ENCODE measurements at regions not wholly inside any gene's neighbourhood (a gene's known extent, or its start where the extent isn't known, plus 50 kb on each side); places are given as distances from the start of the nearest gene placed in this dataset.
"Not testable (repeated sequence)": the region's sequence is repeated elsewhere in the genome, so short reads cannot be mapped to it uniquely, and the experiment has no call there.

DNA sequence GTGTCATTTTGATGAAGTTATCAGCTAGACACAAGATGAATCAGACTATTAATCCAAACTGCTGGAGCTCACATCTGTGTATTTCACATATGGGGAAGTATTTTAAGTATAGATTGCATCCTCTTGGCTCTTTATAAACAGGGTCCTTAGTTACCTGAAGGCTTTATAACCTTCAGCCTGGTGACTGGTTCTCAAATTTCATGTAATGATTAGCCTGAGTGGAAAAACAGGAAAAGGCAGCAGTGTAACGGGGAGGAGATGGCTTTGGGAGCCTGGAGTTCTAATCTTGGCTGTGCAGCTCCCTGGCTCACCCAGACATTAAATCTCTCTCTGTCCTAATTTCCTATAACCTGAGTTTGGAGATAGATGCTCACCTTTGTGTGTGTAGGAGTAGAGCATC is 103.8 kb upstream of the HPF1 start:
- ChIA-PET POLR2A (no interaction called here), CTCF (no interaction called here)
- Mint-ChIP-seq H3K27me3 (peaks cover 8% of the 10 kb centered on the region), H3K4me1 (no peaks in the 10 kb centered on the region), H3K9me3 (no peaks in the 10 kb centered on the region), H3K4me3 (no peak overlapping the region), H3K36me3 (ENCODE audit: low read depth) (no peaks in the 10 kb centered on the region), H3K27ac (no peak overlapping the region)
- no peak for DNase-seq

DNA sequence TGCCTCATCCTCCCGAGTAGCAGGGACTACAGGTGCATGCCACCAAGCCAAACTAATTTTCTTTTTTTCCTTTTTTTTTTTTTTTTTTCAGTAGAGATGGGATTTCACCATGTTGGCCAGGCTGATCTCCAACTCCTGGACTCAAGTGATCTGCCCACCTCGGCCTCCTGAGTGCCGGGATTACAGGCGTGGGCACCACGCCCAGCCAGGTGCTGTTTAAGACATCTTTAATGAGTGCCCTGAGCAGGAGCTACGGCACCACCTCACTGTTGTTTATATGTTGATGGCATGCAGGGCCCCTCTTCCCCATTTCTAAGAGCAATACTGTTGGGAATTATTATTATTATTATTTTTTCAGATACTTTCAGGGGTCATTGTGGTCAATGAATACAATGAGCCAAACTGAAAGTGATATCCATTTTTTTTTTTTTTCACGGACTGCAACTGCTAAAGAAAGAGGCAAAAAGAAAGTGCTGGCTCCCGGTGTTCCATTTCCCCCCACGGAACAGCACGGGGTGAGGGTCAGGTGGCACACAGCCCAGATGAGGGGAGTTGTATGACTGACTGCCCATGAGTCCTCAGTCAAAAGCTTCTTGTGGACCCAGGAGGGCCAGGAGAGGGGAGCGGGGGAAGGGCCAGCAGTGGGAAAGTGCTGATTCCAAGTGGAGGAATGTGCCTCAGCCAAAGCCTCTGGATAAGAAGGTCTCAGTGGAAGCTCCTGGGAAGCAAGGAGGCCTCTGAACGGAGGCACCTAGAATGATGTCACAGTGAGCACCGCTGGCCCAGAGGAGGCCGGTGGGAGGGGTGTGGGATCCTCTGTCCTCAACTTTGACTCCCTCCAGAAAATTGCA is 101.8 kb upstream of the HPF1 start:
- Mint-ChIP-seq H3K27me3 (peaks cover 12% of the 10 kb centered on the region), H3K36me3 (ENCODE audit: low read depth) (no peaks in the 10 kb centered on the region), H3K4me3 (no peak overlapping the region), H3K9me3 (no peaks in the 10 kb centered on the region), H3K4me1 (no peaks in the 10 kb centered on the region), H3K27ac (no peak overlapping the region)
- ChIA-PET POLR2A (no interaction called here), CTCF (interaction anchor here (0.6 kb wide), 1 partner anchor 185 kb away, joined by 3 read pairs; no protein-coding TSS in a partner anchor)
- DNase-seq = no peak

DNA sequence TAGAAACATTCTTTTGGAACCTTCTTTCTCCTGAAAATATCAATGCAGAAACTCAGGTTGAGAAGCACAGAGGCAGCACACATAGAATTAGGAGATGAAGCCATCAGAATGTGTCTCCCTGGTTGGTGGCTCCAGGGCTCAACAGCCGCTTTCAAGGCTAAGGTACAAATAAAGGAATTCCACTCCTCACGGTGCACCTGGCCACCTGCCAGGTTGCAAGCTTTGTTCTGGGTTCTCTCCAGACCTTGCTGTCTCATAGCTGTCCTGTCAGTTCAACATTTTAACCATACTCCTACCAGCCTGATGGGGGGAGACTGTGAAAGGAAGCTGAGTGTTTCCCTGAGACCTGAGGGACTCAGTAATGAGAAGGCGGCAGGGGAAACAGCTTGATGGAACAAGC is 96.3 kb upstream of the HPF1 start:
- Mint-ChIP-seq H3K27me3 (peaks cover 7% of the 10 kb centered on the region), H3K27ac (no peak overlapping the region), H3K9me3 (no peaks in the 10 kb centered on the region), H3K36me3 (ENCODE audit: low read depth) (no peaks in the 10 kb centered on the region), H3K4me1 (no peaks in the 10 kb centered on the region), H3K4me3 (no peak overlapping the region)
- no peak for DNase-seq
- ChIA-PET CTCF (no interaction called here), POLR2A (no interaction called here)

DNA sequence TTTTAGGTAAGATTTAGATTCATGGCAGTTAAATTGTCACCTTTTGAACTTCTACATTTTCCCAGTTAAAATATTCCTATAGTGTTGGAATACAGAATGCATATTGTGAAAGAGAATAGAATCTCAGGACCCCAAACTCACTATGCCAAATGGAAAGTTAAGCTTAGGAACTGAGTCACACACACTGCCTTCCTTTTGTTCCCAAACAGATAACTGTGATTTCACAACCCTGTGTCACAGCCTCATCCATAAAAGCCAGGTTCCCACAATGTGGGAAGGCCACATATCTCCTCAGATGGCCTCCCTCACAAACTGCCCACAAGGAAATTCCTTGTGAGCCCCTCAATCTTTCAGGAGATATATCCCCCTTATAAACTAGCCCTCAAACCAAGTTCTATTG is 94.7 kb upstream of the HPF1 start:
- Mint-ChIP-seq H3K4me1 (no peaks in the 10 kb centered on the region), H3K9me3 (no peaks in the 10 kb centered on the region), H3K27ac (no peak overlapping the region), H3K4me3 (no peak overlapping the region), H3K36me3 (ENCODE audit: low read depth) (no peaks in the 10 kb centered on the region), H3K27me3 (peaks cover 7% of the 10 kb centered on the region)
- DNase-seq = no peak
- POLR2A ChIA-PET = no interaction called here
- CTCF ChIA-PET = no interaction called here

DNA sequence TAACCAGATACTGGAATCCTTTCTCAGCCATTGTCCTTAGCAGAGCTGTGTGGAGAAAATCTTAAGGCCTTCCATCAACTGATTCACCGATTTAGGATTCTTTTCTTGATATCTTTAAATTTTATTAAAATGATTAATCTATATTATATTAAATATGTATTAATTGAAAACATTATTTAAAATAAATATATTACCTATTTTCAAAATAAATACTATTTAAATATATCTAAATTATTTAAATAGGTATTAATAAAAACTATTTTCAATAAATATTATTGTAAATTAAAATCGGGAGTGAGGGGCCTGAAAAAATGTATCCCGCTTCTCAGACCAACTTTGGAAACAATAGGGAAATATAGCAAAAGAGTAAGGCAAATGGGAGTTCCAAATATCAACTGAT is 94.0 kb upstream of the HPF1 start:
- no peak overlapping the region for H3K4me3 Mint-ChIP-seq
- ChIA-PET POLR2A (no interaction called here), CTCF (no interaction called here)
- no peaks in the 10 kb centered on the region for H3K9me3 Mint-ChIP-seq
- H3K27ac Mint-ChIP-seq = no peak overlapping the region
- no peaks in the 10 kb centered on the region for H3K4me1 Mint-ChIP-seq
- no peaks in the 10 kb centered on the region for H3K36me3 Mint-ChIP-seq (ENCODE audit: low read depth)
- DNase-seq = no peak
- H3K27me3 Mint-ChIP-seq = peaks cover 6% of the 10 kb centered on the region

DNA sequence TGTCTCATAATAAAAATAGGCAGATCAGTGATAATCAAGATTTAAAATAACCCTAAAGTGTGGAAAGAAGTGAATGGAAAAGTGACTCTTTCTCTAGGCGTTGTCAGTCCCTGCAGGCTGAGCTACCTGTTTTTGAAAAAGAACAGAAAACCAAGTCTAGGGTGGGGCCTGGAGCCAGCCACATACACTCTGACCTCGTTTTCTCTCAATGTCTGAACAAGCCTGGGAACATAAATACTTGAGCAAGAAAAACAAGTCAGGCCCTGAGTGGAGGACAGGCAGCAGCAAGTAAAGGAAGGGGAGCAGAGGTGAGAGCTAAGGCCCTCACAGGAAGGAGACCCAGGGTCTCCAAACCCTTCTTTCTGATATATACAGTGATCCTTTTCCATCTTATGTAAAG is 91.7 kb upstream of the HPF1 start:
- H3K36me3 Mint-ChIP-seq (ENCODE audit: low read depth) = no peaks in the 10 kb centered on the region
- H3K9me3 Mint-ChIP-seq = no peaks in the 10 kb centered on the region
- CTCF ChIA-PET = interaction anchor here (0.6 to 0.9 kb wide), 2 partner anchors 56 to 1039 kb away, joined by 3 to 4 read pairs; no protein-coding TSS in a partner anchor
- DNase-seq = no peak
- no peak overlapping the region for H3K27ac Mint-ChIP-seq
- POLR2A ChIA-PET = no interaction called here
- no peak overlapping the region for H3K4me3 Mint-ChIP-seq
- H3K4me1 Mint-ChIP-seq = no peaks in the 10 kb centered on the region
- H3K27me3 Mint-ChIP-seq = no peaks in the 10 kb centered on the region

DNA sequence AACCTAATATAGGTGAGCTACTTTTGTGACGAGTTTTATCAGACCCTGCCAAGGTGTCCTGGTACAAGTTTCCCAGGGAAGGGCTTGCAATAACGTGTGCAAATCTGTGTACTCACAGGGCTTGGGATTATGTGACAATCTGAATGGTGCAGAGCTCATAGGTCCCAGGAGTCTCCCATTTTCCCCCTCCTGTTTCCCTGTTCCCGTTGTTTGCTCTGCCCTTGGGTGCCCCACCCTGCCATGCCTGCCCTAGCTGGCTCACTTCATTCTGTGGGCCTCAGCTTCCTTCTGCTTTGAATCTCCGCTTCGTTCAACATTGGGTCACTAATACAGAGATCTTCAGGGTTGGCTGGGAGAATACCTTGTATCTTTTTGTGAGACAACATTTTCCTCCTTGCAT is 90.3 kb upstream of the HPF1 start:
- no peak for DNase-seq
- Mint-ChIP-seq H3K36me3 (ENCODE audit: low read depth) (no peaks in the 10 kb centered on the region), H3K4me3 (no peak overlapping the region), H3K27ac (no peak overlapping the region), H3K27me3 (no peaks in the 10 kb centered on the region), H3K9me3 (no peaks in the 10 kb centered on the region), H3K4me1 (no peaks in the 10 kb centered on the region)
- ChIA-PET POLR2A (no interaction called here), CTCF (no interaction called here)

DNA sequence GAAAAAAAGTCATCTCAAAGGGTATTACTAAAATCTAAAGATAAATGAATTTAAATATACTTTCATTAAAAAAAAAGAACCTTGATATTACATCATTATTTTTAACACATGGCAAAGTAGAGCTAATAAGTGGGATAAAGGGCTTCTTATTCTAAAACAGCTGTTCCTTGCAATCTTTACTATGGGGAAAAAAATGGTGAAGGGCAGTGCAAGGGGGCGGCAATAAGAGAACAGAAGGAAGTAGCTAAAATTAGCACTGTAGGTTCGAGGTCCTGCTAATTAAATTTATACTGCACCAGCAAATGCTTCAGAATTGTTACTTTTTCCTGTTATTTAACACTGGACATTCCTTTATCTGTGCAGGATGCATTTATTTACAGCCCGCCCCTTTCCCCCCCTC is 89.4 kb upstream of the HPF1 start:
- ChIA-PET CTCF (no interaction called here), POLR2A (no interaction called here)
- no peak overlapping the region for H3K4me3 Mint-ChIP-seq
- H3K27me3 Mint-ChIP-seq = no peaks in the 10 kb centered on the region
- DNase-seq = no peak
- H3K27ac Mint-ChIP-seq = no peak overlapping the region
- H3K4me1 Mint-ChIP-seq = no peaks in the 10 kb centered on the region
- H3K36me3 Mint-ChIP-seq (ENCODE audit: low read depth) = no peaks in the 10 kb centered on the region
- no peaks in the 10 kb centered on the region for H3K9me3 Mint-ChIP-seq

DNA sequence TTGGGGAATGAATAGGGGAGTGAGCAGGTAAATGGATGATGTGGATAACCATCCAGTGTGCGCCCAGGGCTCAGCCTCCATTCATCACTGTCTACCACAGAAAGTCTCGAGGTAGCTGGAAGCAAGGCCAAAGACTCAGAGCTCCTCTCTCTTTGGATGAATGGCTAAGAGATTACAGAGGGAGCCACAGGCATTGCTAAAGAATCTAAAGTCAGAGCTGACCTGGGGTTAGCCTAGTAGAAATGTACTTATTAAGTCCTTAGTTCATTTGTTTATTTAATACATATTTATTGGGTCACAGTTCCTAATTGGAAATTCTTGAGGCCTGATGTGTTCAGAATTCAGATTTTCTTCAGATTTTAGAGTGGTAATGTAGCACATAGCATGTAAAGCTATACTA is 88.7 kb upstream of the HPF1 start:
- POLR2A ChIA-PET = no interaction called here
- H3K27me3 Mint-ChIP-seq = no peaks in the 10 kb centered on the region
- H3K4me3 Mint-ChIP-seq = no peak overlapping the region
- H3K36me3 Mint-ChIP-seq (ENCODE audit: low read depth) = no peaks in the 10 kb centered on the region
- DNase-seq = no peak
- H3K4me1 Mint-ChIP-seq = no peaks in the 10 kb centered on the region
- CTCF ChIA-PET = no interaction called here
- no peaks in the 10 kb centered on the region for H3K9me3 Mint-ChIP-seq
- H3K27ac Mint-ChIP-seq = no peak overlapping the region

DNA sequence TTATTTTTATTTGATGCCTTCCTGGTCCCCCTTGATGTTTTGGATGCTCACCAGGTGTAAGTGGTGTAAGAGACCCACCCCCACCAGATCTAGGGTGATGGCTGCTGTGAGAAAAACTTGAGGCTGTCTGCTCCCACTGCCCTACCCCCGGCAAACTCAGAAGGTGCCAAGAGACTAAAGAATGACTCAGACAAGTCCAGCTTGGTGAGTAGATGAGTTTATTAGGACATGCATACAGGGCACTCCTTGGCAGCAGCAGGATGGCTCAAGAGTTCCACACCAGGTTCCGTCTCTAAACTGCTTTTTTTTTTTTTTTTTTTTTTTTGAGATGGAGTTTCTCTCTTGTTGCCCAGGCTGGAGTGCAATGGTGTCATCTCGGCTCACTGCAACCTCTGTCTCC is 84.0 kb upstream of the HPF1 start:
- Mint-ChIP-seq H3K9me3 (peaks cover 3% of the 10 kb centered on the region), H3K4me1 (no peaks in the 10 kb centered on the region), H3K27ac (no peak overlapping the region), H3K4me3 (no peak overlapping the region), H3K27me3 (peaks cover 2% of the 10 kb centered on the region), H3K36me3 (ENCODE audit: low read depth) (no peaks in the 10 kb centered on the region)
- CTCF ChIA-PET = no interaction called here
- POLR2A ChIA-PET = no interaction called here
- DNase-seq = no peak

DNA sequence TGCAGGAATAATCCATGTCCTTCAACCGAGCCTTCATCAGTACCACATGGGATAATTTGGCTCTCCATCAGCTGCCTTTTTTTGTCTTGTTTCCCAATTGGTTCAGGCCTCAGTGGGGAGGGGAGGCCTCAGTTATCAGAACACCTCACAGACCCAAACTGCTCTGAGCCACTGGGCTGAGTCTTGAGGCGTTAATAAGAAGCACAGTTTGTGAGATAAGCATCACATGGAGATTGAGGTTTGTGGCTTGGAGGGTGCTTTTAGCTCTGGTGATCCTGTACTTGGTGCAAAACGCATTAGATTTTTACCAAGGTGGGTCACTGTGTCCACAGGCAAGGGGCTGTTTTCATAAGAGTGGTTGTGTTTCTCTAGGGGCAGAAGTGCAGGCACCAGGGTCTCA is 82.8 kb upstream of the HPF1 start:
- CTCF ChIA-PET = no interaction called here
- no peak for DNase-seq

DNA sequence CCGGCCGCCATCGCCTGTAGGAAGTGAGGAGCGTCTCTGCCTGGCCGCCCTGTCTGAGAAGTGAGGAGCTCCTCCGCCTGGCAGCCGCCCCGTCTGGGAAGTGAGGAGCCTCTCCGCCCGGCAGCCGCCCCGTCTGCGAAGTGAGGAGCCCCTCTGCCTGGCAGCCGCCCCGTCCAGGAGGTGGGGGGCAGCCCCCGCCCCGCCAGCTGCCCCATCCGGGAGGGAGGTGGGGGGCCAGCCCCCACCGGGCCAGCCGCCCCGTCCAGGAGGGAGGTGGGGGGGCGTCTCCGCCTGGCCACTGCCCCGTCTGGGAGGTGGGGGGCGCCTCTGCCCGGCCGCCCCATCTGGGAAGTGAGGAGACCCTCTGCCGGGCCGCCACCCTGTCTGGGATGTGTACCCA is 70.6 kb upstream of the HPF1 start:
- POLR2A ChIA-PET; H3K4me1 Mint-ChIP-seq; H3K9me3 Mint-ChIP-seq; H3K27ac Mint-ChIP-seq; H3K36me3 Mint-ChIP-seq (ENCODE audit: low read depth); CTCF ChIA-PET; DNase-seq; H3K4me3 Mint-ChIP-seq: not testable (repeated sequence)
- peaks cover 10% of the 10 kb centered on the region for H3K27me3 Mint-ChIP-seq

More for the DNA sequence above, 82.8 kb upstream of the HPF1 start:
- Mint-ChIP-seq H3K4me3 (no peak overlapping the region), H3K4me1 (no peaks in the 10 kb centered on the region), H3K9me3 (peaks cover 3% of the 10 kb centered on the region), H3K27me3 (peaks cover 2% of the 10 kb centered on the region), H3K36me3 (ENCODE audit: low read depth) (no peaks in the 10 kb centered on the region), H3K27ac (no peak overlapping the region)
- POLR2A ChIA-PET = no interaction called here

DNA sequence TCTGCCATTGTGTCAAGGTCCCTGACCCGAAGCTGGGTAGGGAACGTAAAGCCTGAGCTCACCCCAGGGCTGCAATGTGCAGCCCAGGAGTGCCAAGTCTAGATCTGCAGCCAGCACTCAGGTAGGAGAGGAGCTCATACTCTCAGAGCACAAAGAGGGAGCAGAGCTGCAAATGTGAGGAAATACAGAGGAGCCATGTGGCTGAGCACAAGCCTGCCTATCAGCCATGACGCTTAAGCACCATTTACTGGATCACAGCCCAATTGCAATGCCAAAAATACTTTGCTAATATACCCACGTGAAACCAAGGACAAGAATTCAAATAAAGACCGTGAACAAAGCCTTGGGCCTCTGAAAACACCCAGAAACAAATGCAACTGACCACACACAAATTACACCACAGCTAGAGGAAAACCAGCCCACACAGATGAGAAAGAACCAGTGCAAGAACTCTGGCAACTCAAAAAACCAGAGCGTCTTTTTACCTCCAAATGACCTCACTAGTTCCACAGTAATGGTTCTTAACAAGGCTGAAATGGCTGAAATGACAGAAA is 69.0 kb upstream of the HPF1 start:
- Mint-ChIP-seq H3K36me3 (ENCODE audit: low read depth) (no peaks in the 10 kb centered on the region), H3K27me3 (peaks cover 10% of the 10 kb centered on the region), H3K4me1 (peaks cover 11% of the 10 kb centered on the region), H3K4me3 (no peak overlapping the region), H3K27ac (no peak overlapping the region), H3K9me3 (peaks cover 3% of the 10 kb centered on the region)
- ChIA-PET POLR2A (no interaction called here), CTCF (no interaction called here)
- DNase-seq = no peak

DNA sequence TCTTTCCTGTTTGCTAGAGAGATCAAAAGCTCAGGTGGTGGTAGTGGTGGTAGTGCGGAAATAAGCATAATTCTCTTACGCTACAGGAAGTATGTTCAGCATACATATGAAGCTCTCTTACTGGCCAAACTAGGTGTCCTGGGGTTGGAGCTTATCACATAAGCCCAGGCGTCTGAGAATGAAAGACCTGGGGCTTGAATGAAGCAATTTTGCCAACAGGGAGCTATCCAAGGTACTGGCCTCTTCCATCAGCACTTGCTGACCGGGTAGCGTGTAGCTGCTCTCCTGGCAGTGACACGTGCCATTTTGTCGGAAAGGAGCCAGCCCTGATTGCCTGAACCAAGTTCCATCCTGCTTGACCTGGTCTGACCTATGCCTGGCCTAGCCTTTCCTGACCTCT is 65.9 kb upstream of the HPF1 start:
- H3K27me3 Mint-ChIP-seq = peaks cover 2% of the 10 kb centered on the region
- peaks cover 3% of the 10 kb centered on the region for H3K9me3 Mint-ChIP-seq
- H3K4me1 Mint-ChIP-seq = peaks cover 11% of the 10 kb centered on the region
- no peak overlapping the region for H3K27ac Mint-ChIP-seq
- no peaks in the 10 kb centered on the region for H3K36me3 Mint-ChIP-seq (ENCODE audit: low read depth)
- ChIA-PET POLR2A (no interaction called here), CTCF (interaction anchor here (1.2 kb wide), 1 partner anchor 11 kb away, joined by 3 read pairs; no protein-coding TSS in a partner anchor)
- H3K4me3 Mint-ChIP-seq = no peak overlapping the region
- peak; percentile 43 for DNase-seq
